ENCODE measurements at regions not wholly inside any gene's neighbourhood (a gene's known extent, or its start where the extent isn't known, plus 50 kb on each side); places are given as distances from the start of the nearest gene placed in this dataset.
"Not testable (repeated sequence)": the region's sequence is repeated elsewhere in the genome, so short reads cannot be mapped to it uniquely, and the experiment has no call there.

GRCh38 chr1:190936337-190936736, 458.7 kb upstream of the BRINP3 start:
- H3K27me3 Mint-ChIP-seq (ENCODE audit: unreplicated experiment) = no peaks in the 10 kb centered on the region
- intact Hi-C loops (cut with micrococcal nuclease; ENCODE audit: unreplicated experiment) = no loop called here
- no peaks in the 10 kb centered on the region for H3K36me3 Mint-ChIP-seq (ENCODE audit: insufficient read depth, unreplicated experiment)
- no peaks in the 10 kb centered on the region for H3K4me1 Mint-ChIP-seq (ENCODE audit: low read depth, unreplicated experiment)
- no peak overlapping the region for H3K4me3 Mint-ChIP-seq (ENCODE audit: low read depth, unreplicated experiment)
- BruUV-seq (replicated peaks) = no TSS peak
- TF ChIP-seq CTCF (IDR thresholded peaks at IDR 0.05; ENCODE audit: unreplicated experiment) = no peak
- CTCF ChIA-PET = no interaction called here
- peaks cover 4% of the 10 kb centered on the region for H3K9me3 Mint-ChIP-seq (ENCODE audit: low read depth, unreplicated experiment)
- H3K27ac Mint-ChIP-seq (ENCODE audit: unreplicated experiment) = no peak overlapping the region
- DNase-seq = no peak

- no TSS peak for BruUV-seq (replicated peaks)
- Mint-ChIP-seq H3K9me3 (ENCODE audit: low read depth, unreplicated experiment) (peaks cover 4% of the 10 kb centered on the region), H3K4me3 (ENCODE audit: low read depth, unreplicated experiment) (no peak overlapping the region), H3K36me3 (ENCODE audit: insufficient read depth, unreplicated experiment) (no peaks in the 10 kb centered on the region), H3K27ac (ENCODE audit: unreplicated experiment) (no peak overlapping the region), H3K4me1 (ENCODE audit: low read depth, unreplicated experiment) (no peaks in the 10 kb centered on the region), H3K27me3 (ENCODE audit: unreplicated experiment) (no peaks in the 10 kb centered on the region)
- CTCF ChIA-PET = no interaction called here
- no peak for TF ChIP-seq CTCF (IDR thresholded peaks at IDR 0.05; ENCODE audit: unreplicated experiment)
- no peak for DNase-seq
- intact Hi-C loops (cut with micrococcal nuclease; ENCODE audit: unreplicated experiment) = no loop called here
Observed at GRCh38 chr1:190940951-190941350, 463.3 kb upstream of the BRINP3 start.

- peaks cover 4% of the 10 kb centered on the region for H3K9me3 Mint-ChIP-seq (ENCODE audit: low read depth, unreplicated experiment)
- H3K4me1 Mint-ChIP-seq (ENCODE audit: low read depth, unreplicated experiment) = no peaks in the 10 kb centered on the region
- BruUV-seq (replicated peaks) = no TSS peak
- TF ChIP-seq CTCF (IDR thresholded peaks at IDR 0.05; ENCODE audit: unreplicated experiment) = no peak
- no peak overlapping the region for H3K27ac Mint-ChIP-seq (ENCODE audit: unreplicated experiment)
- H3K4me3 Mint-ChIP-seq (ENCODE audit: low read depth, unreplicated experiment) = no peak overlapping the region
- CTCF ChIA-PET = no interaction called here
- H3K36me3 Mint-ChIP-seq (ENCODE audit: insufficient read depth, unreplicated experiment) = no peaks in the 10 kb centered on the region
- no peak for DNase-seq
- H3K27me3 Mint-ChIP-seq (ENCODE audit: unreplicated experiment) = no peaks in the 10 kb centered on the region
- intact Hi-C loops (cut with micrococcal nuclease; ENCODE audit: unreplicated experiment) = no loop called here
Observed at GRCh38 chr1:190942475-190942874, 464.8 kb upstream of the BRINP3 start.

DNA sequence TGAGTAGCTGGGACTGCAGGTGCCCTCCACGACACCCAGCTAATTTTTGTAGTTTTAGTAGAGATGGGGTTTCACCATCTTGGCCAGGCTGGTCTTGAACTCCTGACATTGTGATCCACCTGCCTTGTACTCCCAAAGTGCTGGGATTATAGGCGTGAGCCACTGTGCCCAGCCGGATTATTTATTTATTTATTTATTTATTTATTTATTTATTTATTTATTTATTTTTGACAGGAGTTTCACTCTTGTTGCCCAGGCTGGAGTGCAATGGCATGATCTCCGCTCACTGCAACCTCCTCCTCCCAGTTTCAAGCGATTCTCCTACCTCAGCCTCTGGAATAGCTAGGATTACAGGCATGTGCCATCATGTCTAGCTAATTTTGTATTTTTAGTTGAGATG, 466.1 kb upstream of the BRINP3 start:
- H3K4me3 Mint-ChIP-seq (ENCODE audit: low read depth, unreplicated experiment); H3K27ac Mint-ChIP-seq (ENCODE audit: unreplicated experiment); DNase-seq; intact Hi-C loops (cut with micrococcal nuclease; ENCODE audit: unreplicated experiment); BruUV-seq (replicated peaks); H3K9me3 Mint-ChIP-seq (ENCODE audit: low read depth, unreplicated experiment); H3K4me1 Mint-ChIP-seq (ENCODE audit: low read depth, unreplicated experiment); H3K27me3 Mint-ChIP-seq (ENCODE audit: unreplicated experiment); H3K36me3 Mint-ChIP-seq (ENCODE audit: insufficient read depth, unreplicated experiment); CTCF ChIA-PET: not testable (repeated sequence)

GRCh38 chr1:190949939-190950338, 472.3 kb upstream of the BRINP3 start:
- intact Hi-C loops (cut with micrococcal nuclease; ENCODE audit: unreplicated experiment) = no loop called here
- Mint-ChIP-seq H3K9me3 (ENCODE audit: low read depth, unreplicated experiment) (no peaks in the 10 kb centered on the region), H3K27ac (ENCODE audit: unreplicated experiment) (no peak overlapping the region), H3K4me3 (ENCODE audit: low read depth, unreplicated experiment) (no peak overlapping the region), H3K4me1 (ENCODE audit: low read depth, unreplicated experiment) (no peaks in the 10 kb centered on the region), H3K36me3 (ENCODE audit: insufficient read depth, unreplicated experiment) (no peaks in the 10 kb centered on the region), H3K27me3 (ENCODE audit: unreplicated experiment) (no peaks in the 10 kb centered on the region)
- CTCF ChIA-PET = no interaction called here
- no peak for DNase-seq
- no TSS peak for BruUV-seq (replicated peaks)
- no peak for TF ChIP-seq CTCF (IDR thresholded peaks at IDR 0.05; ENCODE audit: unreplicated experiment)

Measured in Calu3 (cell line).